ENCODE measurements at regions not wholly inside any gene's neighbourhood (a gene's known extent, or its start where the extent isn't known, plus 50 kb on each side); places are given as distances from the start of the nearest gene placed in this dataset.

- TF ChIP-seq RFX5 (IDR thresholded peaks at IDR 0.05; ENCODE audit: low read depth, low read length), result no peak
- TF ChIP-seq, protein P1, sequence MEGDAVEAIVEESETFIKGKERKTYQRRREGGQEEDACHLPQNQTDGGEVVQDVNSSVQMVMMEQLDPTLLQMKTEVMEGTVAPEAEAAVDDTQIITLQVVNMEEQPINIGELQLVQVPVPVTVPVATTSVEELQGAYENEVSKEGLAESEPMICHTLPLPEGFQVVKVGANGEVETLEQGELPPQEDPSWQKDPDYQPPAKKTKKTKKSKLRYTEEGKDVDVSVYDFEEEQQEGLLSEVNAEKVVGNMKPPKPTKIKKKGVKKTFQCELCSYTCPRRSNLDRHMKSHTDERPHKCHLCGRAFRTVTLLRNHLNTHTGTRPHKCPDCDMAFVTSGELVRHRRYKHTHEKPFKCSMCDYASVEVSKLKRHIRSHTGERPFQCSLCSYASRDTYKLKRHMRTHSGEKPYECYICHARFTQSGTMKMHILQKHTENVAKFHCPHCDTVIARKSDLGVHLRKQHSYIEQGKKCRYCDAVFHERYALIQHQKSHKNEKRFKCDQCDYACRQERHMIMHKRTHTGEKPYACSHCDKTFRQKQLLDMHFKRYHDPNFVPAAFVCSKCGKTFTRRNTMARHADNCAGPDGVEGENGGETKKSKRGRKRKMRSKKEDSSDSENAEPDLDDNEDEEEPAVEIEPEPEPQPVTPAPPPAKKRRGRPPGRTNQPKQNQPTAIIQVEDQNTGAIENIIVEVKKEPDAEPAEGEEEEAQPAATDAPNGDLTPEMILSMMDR (conservative IDR thresholded peaks at IDR 0.05; ENCODE audit: low read depth, low read length), result no peak
- TF ChIP-seq MXI1 (IDR thresholded peaks at IDR 0.05; ENCODE audit: borderline replicate concordance, low read depth, low read length), result no peak
- no peak for TF ChIP-seq BHLHE40 (IDR thresholded peaks at IDR 0.05; ENCODE audit: low read depth, low read length)
- TF ChIP-seq CEBPB (IDR thresholded peaks at IDR 0.05; ENCODE audit: low read depth, low read length), result no peak
- no peak for TF ChIP-seq POLR2A (IDR thresholded peaks at IDR 0.05; ENCODE audit: low read depth, low read length)
- TF ChIP-seq SMC3 (IDR thresholded peaks at IDR 0.05; ENCODE audit: low read depth, low read length), result no peak
Measured at GRCh38 chr4:120319046-120319767, 252.6 kb upstream of the MAD2L1 start.

All from IMR-90 (cell line).